ENCODE measurements at regions not wholly inside any gene's neighbourhood (a gene's known extent, or its start where the extent isn't known, plus 50 kb on each side); places are given as distances from the start of the nearest gene placed in this dataset.

GRCh38 chr1:232718928-232719927 lies 86.0 kb upstream of the MAP10 start:
- Histone ChIP-seq H3K27me3 (no peaks in the 10 kb centered on the region), H3K4me3 (ENCODE audit: low read depth, low read length) (no peak overlapping the region), H3K36me3 (no peaks in the 10 kb centered on the region), H3K4me1 (no peaks in the 10 kb centered on the region), H3K9me3 (no peaks in the 10 kb centered on the region)
- no peak for DNase-seq
- no peak for TF ChIP-seq CTCF (IDR thresholded peaks at IDR 0.05; ENCODE audit: low read depth, low read length)

- no peak for TF ChIP-seq CTCF (IDR thresholded peaks at IDR 0.05; ENCODE audit: low read depth, low read length)
- H3K4me3 ChIP-seq (ENCODE audit: low read depth, low read length): no peak overlapping the region
- DNase-seq: no peak
- no peaks in the 10 kb centered on the region for H3K27me3 ChIP-seq
- H3K9me3 ChIP-seq: no peaks in the 10 kb centered on the region
- H3K4me1 ChIP-seq: no peaks in the 10 kb centered on the region
- no peaks in the 10 kb centered on the region for H3K36me3 ChIP-seq
Observed at GRCh38 chr1:232722626-232723025, 82.6 kb upstream of the MAP10 start.

- no peak overlapping the region for H3K4me3 ChIP-seq (ENCODE audit: low read depth, low read length)
- DNase-seq: no peak
- no peak for TF ChIP-seq CTCF (IDR thresholded peaks at IDR 0.05; ENCODE audit: low read depth, low read length)
Observed at GRCh38 chr1:232725305-232726047, 79.7 kb upstream of the MAP10 start.

GRCh38 chr1:232726048-232726779 lies 79.0 kb upstream of the MAP10 start:
- Histone ChIP-seq H3K27me3 (no peaks in the 10 kb centered on the region), H3K4me3 (ENCODE audit: low read depth, low read length) (no peak overlapping the region), H3K9me3 (no peaks in the 10 kb centered on the region), H3K4me1 (no peaks in the 10 kb centered on the region), H3K36me3 (no peaks in the 10 kb centered on the region)
- TF ChIP-seq CTCF (IDR thresholded peaks at IDR 0.05; ENCODE audit: low read depth, low read length): no peak
- DNase-seq: no peak

More at GRCh38 chr1:232725305-232726047, 79.7 kb upstream of the MAP10 start:
- Histone ChIP-seq H3K27me3 (no peaks in the 10 kb centered on the region), H3K4me1 (no peaks in the 10 kb centered on the region), H3K9me3 (no peaks in the 10 kb centered on the region), H3K36me3 (no peaks in the 10 kb centered on the region)

GRCh38 chr1:232728507-232729263 lies 76.5 kb upstream of the MAP10 start:
- Histone ChIP-seq H3K36me3 (no peaks in the 10 kb centered on the region), H3K27me3 (no peaks in the 10 kb centered on the region), H3K9me3 (no peaks in the 10 kb centered on the region), H3K4me3 (ENCODE audit: low read depth, low read length) (no peak overlapping the region), H3K4me1 (no peaks in the 10 kb centered on the region)
- no peak for DNase-seq
- TF ChIP-seq CTCF (IDR thresholded peaks at IDR 0.05; ENCODE audit: low read depth, low read length): no peak

Measured in BE2C (cell line).